MV-4-11 (cell line): ENCODE measurements at regions not wholly inside any gene's neighbourhood (a gene's known extent, or its start where the extent isn't known, plus 50 kb on each side); places are given as distances from the start of the nearest gene placed in this dataset.
"Not testable (repeated sequence)": the region's sequence is repeated elsewhere in the genome, so short reads cannot be mapped to it uniquely, and the experiment has no call there.

Experiments
- DNase-seq: peaks from one replicate; lab custom pipeline; 2025; lab: John Stamatoyannopoulos, UW

DNA sequence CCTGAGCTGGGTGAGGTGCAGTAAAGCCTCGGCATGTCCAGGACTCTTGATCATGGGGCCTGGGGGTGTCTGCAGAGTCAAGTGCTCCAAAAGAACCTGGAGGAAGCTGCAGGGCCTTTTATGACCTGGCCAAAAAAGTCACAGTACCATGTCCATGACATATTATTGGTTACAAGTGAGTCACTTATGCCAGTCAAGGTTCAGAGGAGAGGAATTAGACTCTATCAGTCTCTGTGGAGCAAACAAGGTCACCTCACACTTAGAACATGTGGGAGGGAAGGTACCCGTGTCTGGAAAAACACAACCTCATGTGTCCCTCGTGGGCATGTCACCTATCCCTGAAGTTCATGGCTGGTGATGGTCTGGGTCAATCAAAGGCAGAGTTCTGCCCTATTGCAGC, 465.7 kb downstream of the FBXO15 start:
- DNase-seq: no peak

- no peak for DNase-seq
Measured at GRCh38 chr18:73681398-73681797, 466.2 kb downstream of the FBXO15 start.

DNA sequence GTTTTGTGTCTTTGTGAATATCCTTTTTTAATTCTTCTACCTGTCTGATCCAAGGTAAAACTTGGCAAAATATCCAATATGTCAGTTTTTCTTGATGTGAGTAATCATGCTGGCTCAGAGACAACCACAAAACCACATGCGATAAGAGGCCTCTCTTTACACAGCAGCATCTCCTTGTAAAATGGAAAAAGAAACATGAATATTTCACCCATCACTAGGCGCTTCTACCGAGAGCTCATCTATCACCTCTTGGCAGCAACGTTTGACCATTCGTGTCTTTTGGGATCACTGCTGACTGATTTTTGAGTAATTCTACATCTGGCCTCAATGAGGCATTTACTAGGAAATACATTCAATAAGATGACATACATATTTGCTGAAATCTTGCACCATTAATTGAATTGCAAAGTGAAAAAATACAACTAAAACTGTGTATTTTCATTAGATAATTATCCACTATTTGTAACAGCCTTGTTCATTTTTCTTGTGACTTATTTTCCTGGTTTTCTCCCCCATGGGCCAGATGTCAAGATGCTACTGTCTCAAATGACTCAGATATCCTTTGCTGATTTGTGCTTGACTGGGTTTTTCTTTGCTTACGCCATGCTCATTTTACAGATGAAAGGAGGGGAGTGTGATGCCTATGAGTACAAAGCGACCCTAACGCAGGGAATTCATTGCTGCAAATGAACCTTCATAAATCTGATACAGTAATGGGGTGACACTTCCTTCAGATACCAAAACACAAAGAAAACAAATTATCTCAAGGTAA, 467.5 kb downstream of the FBXO15 start:
- no peak for DNase-seq

DNA sequence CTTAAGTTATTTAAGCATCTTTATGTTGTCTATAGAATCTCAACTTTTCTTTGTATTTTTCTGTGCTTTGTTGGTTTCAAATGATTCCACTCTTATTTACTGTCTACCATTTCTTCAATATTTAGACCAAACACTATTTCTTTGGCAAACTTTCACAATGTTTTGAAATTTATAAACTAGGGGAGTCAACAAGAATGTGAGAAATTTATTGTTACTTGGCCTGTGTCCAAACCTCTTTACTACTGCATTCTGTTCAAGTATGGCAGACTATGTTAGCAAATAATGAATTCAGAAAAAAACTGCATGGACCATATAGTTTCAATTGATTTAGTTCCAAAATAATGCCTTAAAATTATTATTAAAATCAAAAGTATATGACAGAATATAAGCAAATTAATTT, 470.2 kb downstream of the FBXO15 start:
- DNase-seq: no peak

- no peak for DNase-seq
Measured at GRCh38 chr18:73674125-73674865, 473.3 kb downstream of the FBXO15 start.

DNA sequence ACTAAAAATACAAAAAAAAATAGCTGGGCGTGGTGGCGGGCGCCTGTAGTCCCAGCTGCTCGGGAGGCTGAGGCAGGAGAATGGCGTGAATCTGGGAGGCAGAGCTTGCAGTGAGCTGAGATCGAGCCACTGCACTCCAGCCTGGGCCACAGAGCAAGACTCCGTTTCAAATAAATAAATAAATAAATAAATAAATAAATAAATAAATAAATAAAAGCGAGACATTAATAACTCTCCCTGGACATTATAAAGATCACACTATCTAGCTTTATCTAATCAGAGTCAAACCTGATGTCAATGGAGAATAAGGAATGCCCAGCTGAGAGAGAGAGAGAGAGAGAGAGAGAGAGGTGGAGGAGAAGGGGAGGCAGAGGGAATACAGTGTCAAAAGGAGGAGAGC, 476.2 kb downstream of the FBXO15 start:
- not testable (repeated sequence) for DNase-seq

- DNase-seq: no peak
Measured at GRCh38 chr18:73670524-73670923, 477.1 kb downstream of the FBXO15 start.

GRCh38 chr18:73670039-73670438, 477.6 kb downstream of the FBXO15 start:
- no peak for DNase-seq

DNA sequence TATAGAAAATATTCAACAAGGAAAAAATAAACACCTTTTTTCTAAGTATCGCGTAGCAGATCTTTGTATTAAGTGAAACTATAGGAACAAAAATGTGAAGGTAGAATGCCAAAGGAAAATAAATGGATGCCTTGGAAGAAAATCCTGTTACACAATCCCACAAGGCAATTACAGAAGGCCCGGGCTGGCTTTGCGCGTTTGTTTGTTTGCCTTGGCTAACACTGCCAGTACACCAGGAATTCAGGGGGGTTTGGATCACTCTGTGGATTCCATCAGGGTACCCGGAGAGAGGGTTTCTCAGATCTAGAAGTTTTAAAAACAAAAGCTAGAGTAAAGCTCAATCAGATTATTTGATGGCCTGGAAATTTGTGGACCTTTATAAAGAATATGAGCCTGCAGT, 478.3 kb downstream of the FBXO15 start:
- DNase-seq: no peak

GRCh38 chr18:73668051-73668450, 479.6 kb downstream of the FBXO15 start:
- DNase-seq: no peak

DNA sequence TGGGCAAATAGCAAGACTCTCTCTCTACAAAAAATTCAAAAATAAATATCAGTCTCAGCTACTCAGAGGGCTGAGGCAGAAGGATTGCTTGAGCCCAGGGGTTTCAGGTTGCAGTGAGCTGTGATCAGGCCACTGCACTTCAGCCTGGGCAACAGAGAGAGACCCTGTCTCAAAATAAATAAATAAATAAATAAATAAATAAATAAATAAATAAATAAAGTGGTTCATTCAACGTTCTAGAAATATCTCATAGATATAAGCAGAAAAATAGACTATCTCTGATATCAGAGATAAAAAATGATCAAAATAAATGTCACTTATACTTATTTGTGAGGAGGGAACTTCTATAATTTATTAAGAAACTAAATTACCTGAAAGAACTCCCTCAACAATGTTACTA, 480.9 kb downstream of the FBXO15 start:
- DNase-seq: no peak

DNA sequence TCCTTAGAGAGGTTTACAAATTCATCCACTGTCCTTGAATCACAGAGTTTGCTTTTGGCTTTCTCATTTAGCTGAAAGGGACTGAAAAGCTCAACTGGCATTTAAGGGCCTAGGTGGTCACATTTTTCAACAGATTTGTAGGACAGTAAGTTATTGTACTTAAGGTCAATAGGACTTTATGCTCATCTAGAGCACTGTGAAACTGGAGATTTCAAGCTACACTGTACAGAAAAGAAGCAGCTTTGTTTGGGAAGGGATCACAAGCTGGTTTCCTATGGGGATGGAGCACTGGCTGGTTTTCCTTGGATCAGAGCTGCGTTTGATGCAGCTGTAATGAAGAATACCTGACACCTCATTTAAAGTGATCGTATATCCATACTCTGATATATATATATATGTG, 482.7 kb downstream of the FBXO15 start:
- no peak for DNase-seq

DNA sequence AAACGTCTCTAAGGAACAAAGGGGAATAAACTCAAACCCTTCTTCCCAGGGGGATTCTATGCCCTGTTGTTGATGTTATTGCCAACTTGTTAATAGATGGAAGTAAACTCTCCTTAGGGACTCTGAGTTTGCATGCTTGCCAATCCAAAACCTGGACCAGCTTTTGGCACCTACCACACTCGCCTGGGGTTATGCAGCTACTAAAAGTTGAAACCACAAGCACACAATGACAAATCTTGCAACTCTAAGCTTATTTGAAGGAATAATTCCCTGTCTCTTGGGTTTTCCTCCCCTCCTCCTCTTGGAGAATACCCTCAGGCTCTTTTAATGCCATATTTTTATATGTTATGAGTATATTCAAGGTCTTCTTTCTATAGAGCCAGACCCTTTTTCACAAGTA, 484.1 kb downstream of the FBXO15 start:
- DNase-seq: no peak

DNA sequence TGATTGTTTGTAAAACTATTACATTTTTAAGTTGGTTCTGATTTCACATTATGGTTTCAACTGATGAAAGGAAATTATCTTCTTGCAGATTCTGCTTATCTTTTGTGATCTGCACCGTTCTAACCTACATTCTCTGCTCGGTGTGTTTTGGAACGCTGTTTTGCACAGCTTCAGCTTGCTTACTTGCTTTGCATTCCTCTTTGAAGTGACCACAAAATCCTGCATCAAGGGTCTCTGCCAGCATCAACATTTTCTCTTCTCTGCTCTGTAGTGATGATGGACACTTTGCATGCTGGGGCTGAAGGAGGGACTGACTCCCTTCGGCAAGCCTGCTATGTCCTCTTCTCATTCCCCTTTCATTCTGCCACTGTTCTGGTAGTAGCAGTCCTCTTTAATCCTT, 485.2 kb downstream of the FBXO15 start:
- DNase-seq: no peak

- no peak for DNase-seq
Measured at GRCh38 chr18:73660931-73661856, 486.4 kb downstream of the FBXO15 start.

- DNase-seq: no peak
Measured at GRCh38 chr18:73656691-73657090, 490.9 kb downstream of the FBXO15 start.

DNA sequence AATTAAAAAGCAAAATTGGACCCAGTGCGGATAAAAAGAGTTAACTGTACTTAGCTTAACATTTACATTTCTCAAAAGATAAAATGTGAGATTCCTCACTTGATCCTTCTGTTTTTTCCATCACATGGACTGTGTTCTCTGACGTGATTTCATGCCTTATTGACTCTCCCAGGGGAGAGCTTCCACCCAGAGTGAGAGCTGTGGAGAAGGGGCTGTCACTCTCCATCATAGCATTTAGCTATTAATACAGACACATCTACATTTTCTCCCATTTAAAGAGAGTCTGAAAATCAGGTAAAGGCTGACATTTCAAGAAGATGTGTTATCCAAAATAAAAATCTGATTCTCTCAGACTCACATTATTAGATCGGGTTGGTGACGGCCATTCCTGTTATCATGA, 493.8 kb downstream of the FBXO15 start:
- no peak for DNase-seq

DNA sequence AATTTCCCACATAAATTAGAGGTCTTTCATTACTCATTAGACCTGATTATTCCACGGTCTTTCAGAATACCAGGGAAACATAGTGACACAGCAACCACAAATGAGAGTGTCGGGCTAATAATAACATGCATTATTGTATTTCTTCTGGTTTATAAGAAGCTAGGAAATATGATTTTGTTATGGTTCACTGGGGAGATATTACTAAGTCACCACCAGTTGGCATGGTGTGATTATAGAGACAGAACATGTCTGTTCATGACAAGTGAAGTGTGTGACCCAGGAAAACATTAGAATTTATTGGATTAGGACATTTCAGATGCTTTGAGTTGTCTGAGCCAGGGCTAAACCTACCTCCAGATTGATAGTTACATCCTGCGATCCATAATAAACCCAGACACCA, 494.4 kb downstream of the FBXO15 start:
- DNase-seq: no peak

- no peak for DNase-seq
Measured at GRCh38 chr18:73647391-73647790, 500.2 kb downstream of the FBXO15 start.

DNA sequence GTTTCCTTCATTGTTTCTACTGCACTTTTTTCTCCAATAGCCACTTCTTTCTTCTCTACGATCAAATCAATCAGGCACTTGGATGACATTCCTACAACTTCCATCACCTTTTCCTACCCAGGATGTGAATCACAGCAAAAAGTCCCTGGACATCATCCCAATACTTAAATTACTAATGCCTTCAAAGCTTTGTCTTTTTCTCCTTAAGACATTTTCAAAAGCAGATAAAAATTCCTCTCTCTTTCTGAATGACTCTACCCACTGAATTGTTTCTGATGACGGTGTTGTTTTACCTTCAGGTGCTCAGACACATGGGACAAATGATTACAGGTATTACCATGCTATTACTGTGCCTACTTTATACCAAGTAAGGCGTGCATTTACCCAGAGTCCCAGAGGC, 500.9 kb downstream of the FBXO15 start:
- no peak for DNase-seq

DNA sequence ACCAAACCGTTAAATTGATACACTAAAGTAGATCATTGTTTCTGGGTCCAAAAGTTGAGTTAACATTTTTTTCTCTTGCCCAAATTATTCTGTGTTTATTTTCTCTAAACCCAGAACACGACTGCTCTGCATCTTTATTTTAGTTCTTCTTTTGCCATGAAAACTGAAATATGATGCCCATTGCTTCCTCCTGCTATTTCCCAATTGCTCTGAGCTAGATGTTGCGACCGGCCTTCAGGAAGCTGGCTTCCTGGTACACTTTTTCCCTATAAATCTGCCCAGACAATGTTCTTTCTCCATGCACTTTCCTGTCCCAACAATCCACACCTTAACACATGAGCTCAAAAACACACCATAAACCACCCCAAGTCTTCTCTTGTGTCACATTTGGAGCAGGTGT, 501.4 kb downstream of the FBXO15 start:
- DNase-seq: no peak

DNA sequence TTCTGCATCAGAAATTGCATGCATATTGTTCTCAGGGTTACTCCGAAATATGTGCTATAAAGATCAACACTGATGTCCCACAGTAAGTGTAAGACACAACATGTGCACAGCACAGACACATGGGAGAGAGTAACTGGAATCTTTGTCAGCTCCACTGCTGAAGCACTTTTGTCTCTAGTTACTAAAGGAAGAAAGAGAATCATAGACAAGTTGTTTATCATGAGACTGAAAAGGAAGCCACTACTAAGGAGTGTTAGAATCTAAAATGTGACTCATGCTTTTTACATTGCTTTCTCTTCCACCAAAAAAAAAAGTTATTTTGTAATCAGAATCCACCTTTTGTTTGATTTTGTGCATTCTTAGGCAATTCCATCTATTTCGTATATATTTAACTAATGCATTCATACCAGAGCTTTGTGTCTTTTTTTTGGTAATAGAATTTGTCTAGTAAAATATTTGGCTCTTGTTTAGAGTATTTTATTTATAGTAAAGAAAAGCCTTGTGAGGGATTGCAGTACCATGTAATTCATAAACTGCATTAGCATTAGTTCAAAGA, 502.4 kb downstream of the FBXO15 start:
- DNase-seq: no peak
